HEK293 (cell line): ENCODE measurements at regions not wholly inside any gene's neighbourhood (a gene's known extent, or its start where the extent isn't known, plus 50 kb on each side); places are given as distances from the start of the nearest gene placed in this dataset.

Experiments used
- CTCF ChIA-PET: fragments of 350-600 bp; formaldehyde crosslinking; extraction: SDS; loops from one replicate; lab custom pipeline; 2021; ENCODE audit warnings: antibody characterized with exemption; lab: Yijun Ruan, JAX
- POLR2A ChIA-PET: fragments of 300-600 bp; formaldehyde crosslinking; extraction: SDS; loops from one replicate; lab custom pipeline; 2020; ENCODE audit warnings: antibody characterized with exemption, inconsistent platforms; lab: Yijun Ruan, JAX
- H3K27ac ChIP-seq: fragments of 200-500 bp; sonication (Bioruptor generic); 2 replicates; pipeline ENCODE4 v1.5.1; 2014; ENCODE audit warnings: low read depth, low read length, control low read depth, inconsistent platforms; ENCODE audit errors: extremely low read depth
- H3K36me3 ChIP-seq, 2 experiments: fragments of 200-500 bp in 1 of 2; sonication (Bioruptor generic) in 1 of 2; 1 replicate in 1 of 2; 2 replicates in 1 of 2; pipeline ENCODE4 v1.5.1; 2014 to 2017; ENCODE audit warnings: inconsistent platforms in 2 of 2, low read length in 2 of 2; ENCODE audit not compliant: control insufficient read depth in 2 of 2, insufficient read depth in 1 of 2
- H3K4me1 ChIP-seq: fragments of 200-500 bp; sonication (Bioruptor generic); 2 replicates; pipeline ENCODE4 v1.5.1; 2014; ENCODE audit warnings: mild to moderate bottlenecking, low read length, inconsistent platforms; ENCODE audit not compliant: control insufficient read depth, insufficient read depth
- H3K4me3 ChIP-seq: 2 replicates; pipeline ENCODE4 v1.5.1; 2011; ENCODE audit warnings: low read depth, mild to moderate bottlenecking, control low read depth, low read length, moderate library complexity
- H3K9me3 ChIP-seq: fragments of 200-500 bp; sonication (Bioruptor generic); 2 replicates; pipeline ENCODE4 v1.5.1; 2014; ENCODE audit warnings: low read depth, low read length, inconsistent platforms; ENCODE audit not compliant: control insufficient read depth, insufficient read depth
- GFI1B ChIP-seq: fragments of 450-650 bp; formaldehyde crosslinking; IDR thresholded peaks from 2 replicates; pipeline ENCODE4 v1.5.1; 2016; ENCODE audit warnings: missing biosample characterization, missing genetic modification characterization
- OSR2 ChIP-seq: fragments of 450-650 bp; formaldehyde crosslinking; IDR thresholded peaks from 2 replicates; pipeline ENCODE4 v1.5.1; 2016; ENCODE audit warnings: missing biosample characterization, missing genetic modification characterization
- OVOL3 ChIP-seq: fragments of 450-650 bp; formaldehyde crosslinking; IDR thresholded peaks from 2 replicates; pipeline ENCODE4 v1.5.1; 2016; ENCODE audit warnings: missing biosample characterization, missing genetic modification characterization
- REPIN1 ChIP-seq: fragments of 450-650 bp; formaldehyde crosslinking; IDR thresholded peaks from 2 replicates; pipeline ENCODE4 v1.5.1; 2017; ENCODE audit warnings: missing biosample characterization, missing genetic modification characterization, low read depth
- SETDB1 ChIP-seq: IDR thresholded peaks from one replicate; pipeline ENCODE4 v1.6.1; 2017; ENCODE audit warnings: mild to moderate bottlenecking, low read length, moderate library complexity, mixed read lengths; ENCODE audit not compliant: insufficient read length
- TCF7L2 ChIP-seq: IDR thresholded peaks from 2 replicates; pipeline ENCODE4 v1.6.1; 2011; ENCODE audit warnings: low read depth, mild to moderate bottlenecking, inconsistent platforms, low read length, moderate library complexity, borderline replicate concordance
- YY2 ChIP-seq: fragments of 450-650 bp; formaldehyde crosslinking; IDR thresholded peaks from 2 replicates; pipeline ENCODE4 v1.5.1; 2016; ENCODE audit warnings: missing biosample characterization, missing genetic modification characterization
- ZNF10 ChIP-seq: fragments of 450-650 bp; formaldehyde crosslinking; IDR thresholded peaks from 2 replicates; pipeline ENCODE4 v1.5.1; 2017; ENCODE audit warnings: missing biosample characterization, missing genetic modification characterization
- ZNF175 ChIP-seq: fragments of 450-650 bp; formaldehyde crosslinking; IDR thresholded peaks from 2 replicates; pipeline ENCODE4 v1.5.1; 2016; ENCODE audit warnings: missing biosample characterization, missing genetic modification characterization
- ZNF274 ChIP-seq, 2 experiments: fragments of 200-500 bp in 1 of 2; fragments of 450-650 bp in 1 of 2; sonication (Bioruptor generic) in 1 of 2; formaldehyde crosslinking in 1 of 2; IDR thresholded peaks; 2 replicates each; pipeline versions ENCODE4 v1.5.1 to v1.6.1; 2014 to 2016; ENCODE audit warnings: borderline replicate concordance in 1 of 2, inconsistent platforms in 1 of 2, low read length in 1 of 2, missing biosample characterization in 1 of 2, missing genetic modification characterization in 1 of 2
- ZNF324 ChIP-seq: fragments of 450-650 bp; formaldehyde crosslinking; IDR thresholded peaks from 2 replicates; pipeline ENCODE4 v1.5.1; 2016; ENCODE audit warnings: missing biosample characterization, missing genetic modification characterization
- ZNF350 ChIP-seq: fragments of 450-650 bp; formaldehyde crosslinking; IDR thresholded peaks from 2 replicates; pipeline ENCODE4 v1.5.0; 2017; ENCODE audit warnings: missing biosample characterization, mild to moderate bottlenecking, missing genetic modification characterization
- ZNF391 ChIP-seq: fragments of 450-650 bp; formaldehyde crosslinking; IDR thresholded peaks from 2 replicates; pipeline ENCODE4 v1.5.1; 2016; ENCODE audit warnings: low read depth, missing biosample characterization, missing genetic modification characterization, borderline replicate concordance
- ZNF473 ChIP-seq: fragments of 450-650 bp; formaldehyde crosslinking; IDR thresholded peaks from 2 replicates; pipeline ENCODE4 v1.5.1; 2017; ENCODE audit warnings: missing biosample characterization, missing genetic modification characterization
- ZNF501 ChIP-seq: fragments of 450-650 bp; formaldehyde crosslinking; IDR thresholded peaks from 2 replicates; pipeline ENCODE4 v1.5.1; 2016; ENCODE audit warnings: missing biosample characterization, missing genetic modification characterization
- ZNF514 ChIP-seq: fragments of 450-650 bp; formaldehyde crosslinking; IDR thresholded peaks from 2 replicates; pipeline ENCODE4 v1.5.1; 2016; ENCODE audit warnings: missing biosample characterization, missing genetic modification characterization
- ZNF621 ChIP-seq: fragments of 450-650 bp; formaldehyde crosslinking; IDR thresholded peaks from 2 replicates; pipeline ENCODE4 v1.5.1; 2017; ENCODE audit warnings: missing biosample characterization, missing genetic modification characterization
- ZNF639 ChIP-seq: fragments of 450-650 bp; formaldehyde crosslinking; IDR thresholded peaks from 2 replicates; pipeline ENCODE4 v1.5.1; 2016; ENCODE audit warnings: missing biosample characterization, missing genetic modification characterization
- ZNF670 ChIP-seq: fragments of 450-650 bp; formaldehyde crosslinking; IDR thresholded peaks from 2 replicates; pipeline ENCODE4 v1.5.1; 2016; ENCODE audit warnings: missing biosample characterization, missing genetic modification characterization, low read depth
- ZNF768 ChIP-seq: fragments of 450-650 bp; formaldehyde crosslinking; IDR thresholded peaks from 2 replicates; pipeline ENCODE4 v1.5.1; 2018; ENCODE audit warnings: missing biosample characterization, mild to moderate bottlenecking, missing genetic modification characterization
- ZSCAN5A ChIP-seq: fragments of 450-650 bp; formaldehyde crosslinking; IDR thresholded peaks from 2 replicates; pipeline ENCODE4 v1.5.1; 2016; ENCODE audit warnings: missing biosample characterization, missing genetic modification characterization
- ZXDB ChIP-seq: fragments of 450-650 bp; formaldehyde crosslinking; IDR thresholded peaks from 2 replicates; pipeline ENCODE4 v1.5.1; 2016; ENCODE audit warnings: missing biosample characterization, missing genetic modification characterization
- TF ChIP-seq, protein P1 (sequence below): fragments of 450-650 bp; formaldehyde crosslinking; conservative IDR thresholded peaks from 2 replicates; pipeline ENCODE4 v1.5.1; 2016; ENCODE audit warnings: low read depth, missing biosample characterization, missing genetic modification characterization

DNA sequence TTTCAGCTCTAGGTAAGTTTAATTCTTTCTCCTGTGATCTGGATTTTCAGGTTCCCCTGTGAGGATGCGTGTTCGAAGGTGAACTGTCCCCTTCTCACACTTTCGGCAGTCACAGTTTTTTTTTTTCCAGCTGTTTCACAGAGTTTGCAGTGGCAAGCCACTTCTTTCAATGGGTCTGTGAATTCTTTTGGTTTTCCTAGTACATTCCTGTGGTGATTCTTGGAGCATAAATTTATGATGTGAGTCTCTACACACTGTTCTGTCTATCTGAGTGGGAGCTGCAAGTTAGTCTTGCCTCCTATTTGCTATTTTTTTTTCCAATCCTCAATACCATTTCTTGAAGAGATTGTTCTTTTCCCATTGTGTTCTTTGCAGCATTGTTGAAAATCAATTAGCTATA is 595.5 kb downstream of the RAPGEF2 start:
- CTCF ChIA-PET, result no interaction called here

DNA sequence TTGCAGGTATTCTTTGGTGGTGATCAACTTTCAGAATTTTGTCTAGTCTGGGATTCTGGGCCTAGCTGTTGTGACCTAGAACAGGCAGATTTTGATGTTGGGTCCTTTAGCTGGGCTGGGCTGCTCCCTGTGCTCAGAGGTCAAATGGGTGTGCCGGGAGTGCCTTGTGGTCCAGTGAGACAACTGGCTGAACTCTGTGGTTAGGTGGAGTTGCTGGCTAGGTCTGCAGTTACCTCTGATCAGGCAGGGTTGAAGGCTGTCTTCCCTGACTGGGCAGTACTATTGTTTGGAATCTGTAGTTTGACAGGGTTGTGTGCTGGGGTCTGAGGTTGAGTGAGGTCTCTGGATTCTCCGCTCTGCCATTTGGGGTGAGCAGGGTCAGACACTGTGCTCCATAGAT is 599.3 kb downstream of the RAPGEF2 start:
- Histone ChIP-seq H3K27ac (no peak overlapping the region), H3K9me3 (no peaks in the 10 kb centered on the region), H3K4me1 (no peaks in the 10 kb centered on the region), H3K36me3 (no peaks in the 10 kb centered on the region), H3K4me3 (no peak overlapping the region)
- TF ChIP-seq ZNF501 (tag by site-specific recombination) (no peak), GFI1B (tag by site-specific recombination) (no peak), YY2 (tag by site-specific recombination) (no peak), ZNF274 (IDR thresholded peaks at IDR 0.05; ENCODE audit: low read length) (no peak), ZNF274 (tag by site-specific recombination; IDR thresholded peaks at IDR 0.05; ENCODE audit: borderline replicate concordance) (no peak), ZXDB (tag by site-specific recombination) (no peak), ZNF10 (tag by site-specific recombination) (no peak), ZNF768 (tag by site-specific recombination) (no peak), ZNF670 (tag by site-specific recombination) (no peak), ZNF514 (tag by site-specific recombination) (no peak), ZNF621 (tag by site-specific recombination) (no peak), ZNF175 (tag by site-specific recombination) (no peak), ZNF324 (tag by site-specific recombination) (no peak), SETDB1 (no peak), REPIN1 (tag by site-specific recombination) (no peak)
- POLR2A ChIA-PET, result no interaction called here
- CTCF ChIA-PET, result no interaction called here

More for the DNA sequence above, 595.5 kb downstream of the RAPGEF2 start:
- no peak for TF ChIP-seq TCF7L2
- no peak for TF ChIP-seq ZNF639
- no peak for TF ChIP-seq SETDB1
- no peak for TF ChIP-seq ZNF391 (tag by site-specific recombination)
- Histone ChIP-seq H3K9me3 (no peaks in the 10 kb centered on the region), H3K27ac (no peak overlapping the region), H3K36me3 (no peaks in the 10 kb centered on the region), H3K4me1 (no peaks in the 10 kb centered on the region), H3K4me3 (no peak overlapping the region)
- POLR2A ChIA-PET, result no interaction called here

GRCh38 chr4:159705334-159705733 is 602.5 kb downstream of the RAPGEF2 start:
- Histone ChIP-seq H3K9me3 (no peaks in the 10 kb centered on the region), H3K27ac (no peak overlapping the region), H3K4me1 (no peaks in the 10 kb centered on the region), H3K36me3 (no peaks in the 10 kb centered on the region), H3K4me3 (no peak overlapping the region)
- ChIA-PET POLR2A (no interaction called here), CTCF (interaction anchor here (0.6 kb wide), 1 partner anchor 1209 kb away, joined by 3 read pairs; no protein-coding TSS in a partner anchor)
- TF ChIP-seq OVOL3, result no peak

DNA sequence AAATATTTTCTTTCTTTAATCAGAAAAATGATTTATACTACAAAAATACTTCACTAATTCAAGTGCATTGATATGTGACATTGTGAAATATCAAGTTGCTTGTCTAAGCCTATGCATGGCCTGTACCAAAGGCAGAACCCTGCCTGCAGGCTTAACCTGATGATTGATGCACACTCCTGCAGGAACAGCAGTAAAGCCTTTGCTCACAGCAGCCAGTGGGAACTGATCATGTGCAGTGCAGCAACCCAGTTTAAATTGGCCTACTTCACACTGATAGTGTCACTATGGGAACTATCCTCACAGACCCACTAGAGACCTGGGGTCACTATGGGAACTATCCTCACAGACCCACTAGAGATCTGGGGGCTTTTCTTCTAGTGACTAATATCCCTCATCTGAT is 603.8 kb downstream of the RAPGEF2 start:
- Histone ChIP-seq H3K36me3 (no peaks in the 10 kb centered on the region), H3K9me3 (no peaks in the 10 kb centered on the region), H3K4me3 (no peak overlapping the region), H3K27ac (no peak overlapping the region), H3K4me1 (no peaks in the 10 kb centered on the region)
- ChIA-PET CTCF (no interaction called here), POLR2A (no interaction called here)
- TF ChIP-seq ZSCAN5A (tag by site-specific recombination) (no peak), OSR2 (tag by site-specific recombination) (no peak), ZNF473 (tag by site-specific recombination) (no peak), ZNF768 (tag by site-specific recombination) (no peak), ZNF350 (tag by site-specific recombination) (no peak)
- TF ChIP-seq, protein P1, sequence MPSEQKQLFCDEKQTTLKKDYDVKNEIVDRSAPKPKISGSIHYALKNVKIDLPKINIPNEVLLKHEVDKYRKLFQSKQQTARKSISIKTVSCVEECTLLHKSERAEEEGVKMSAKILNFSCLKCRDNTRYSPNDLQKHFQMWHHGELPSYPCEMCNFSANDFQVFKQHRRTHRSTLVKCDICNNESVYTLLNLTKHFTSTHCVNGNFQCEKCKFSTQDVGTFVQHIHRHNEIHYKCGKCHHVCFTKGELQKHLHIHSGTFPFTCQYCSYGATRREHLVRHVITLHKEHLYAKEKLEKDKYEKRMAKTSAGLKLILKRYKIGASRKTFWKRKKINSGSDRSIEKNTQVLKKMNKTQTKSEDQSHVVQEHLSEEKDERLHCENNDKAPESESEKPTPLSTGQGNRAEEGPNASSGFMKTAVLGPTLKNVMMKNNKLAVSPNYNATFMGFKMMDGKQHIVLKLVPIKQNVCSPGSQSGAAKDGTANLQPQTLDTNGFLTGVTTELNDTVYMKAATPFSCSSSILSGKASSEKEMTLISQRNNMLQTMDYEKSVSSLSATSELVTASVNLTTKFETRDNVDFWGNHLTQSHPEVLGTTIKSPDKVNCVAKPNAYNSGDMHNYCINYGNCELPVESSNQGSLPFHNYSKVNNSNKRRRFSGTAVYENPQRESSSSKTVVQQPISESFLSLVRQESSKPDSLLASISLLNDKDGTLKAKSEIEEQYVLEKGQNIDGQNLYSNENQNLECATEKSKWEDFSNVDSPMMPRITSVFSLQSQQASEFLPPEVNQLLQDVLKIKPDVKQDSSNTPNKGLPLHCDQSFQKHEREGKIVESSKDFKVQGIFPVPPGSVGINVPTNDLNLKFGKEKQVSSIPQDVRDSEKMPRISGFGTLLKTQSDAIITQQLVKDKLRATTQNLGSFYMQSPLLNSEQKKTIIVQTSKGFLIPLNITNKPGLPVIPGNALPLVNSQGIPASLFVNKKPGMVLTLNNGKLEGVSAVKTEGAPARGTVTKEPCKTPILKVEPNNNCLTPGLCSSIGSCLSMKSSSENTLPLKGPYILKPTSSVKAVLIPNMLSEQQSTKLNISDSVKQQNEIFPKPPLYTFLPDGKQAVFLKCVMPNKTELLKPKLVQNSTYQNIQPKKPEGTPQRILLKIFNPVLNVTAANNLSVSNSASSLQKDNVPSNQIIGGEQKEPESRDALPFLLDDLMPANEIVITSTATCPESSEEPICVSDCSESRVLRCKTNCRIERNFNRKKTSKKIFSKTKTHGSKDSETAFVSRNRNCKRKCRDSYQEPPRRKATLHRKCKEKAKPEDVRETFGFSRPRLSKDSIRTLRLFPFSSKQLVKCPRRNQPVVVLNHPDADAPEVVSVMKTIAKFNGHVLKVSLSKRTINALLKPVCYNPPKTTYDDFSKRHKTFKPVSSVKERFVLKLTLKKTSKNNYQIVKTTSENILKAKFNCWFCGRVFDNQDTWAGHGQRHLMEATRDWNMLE (tag by site-specific recombination), result no peak
